Activated T-helper 2 cell treated with anti-CD3 and anti-CD28 coated beads, Interferon-gamma antibody, Interleukin-2, Interleukin-4, amounts not matched to agents 10 μg/mL and 5 μg/mL and 100 μg/mL, durations not matched to agents 14 hours and 24 hours and 36 hours (primary cell): ENCODE measurements at regions not wholly inside any gene's neighbourhood (a gene's known extent, or its start where the extent isn't known, plus 50 kb on each side); places are given as distances from the start of the nearest gene placed in this dataset.

Experiments
- DNase-seq: peaks from one replicate; pipeline ENCODE4 v3.0.0; 2021; ENCODE audit warnings: low spot score
- H3K27ac Mint-ChIP-seq: one replicate; pipeline ENCODE4 v1.8.0; 2021; ENCODE audit warnings: mixed read lengths
- H3K27me3 Mint-ChIP-seq: one replicate; pipeline ENCODE4 v1.8.0; 2021; ENCODE audit warnings: low read depth, mixed read lengths
- H3K36me3 Mint-ChIP-seq: one replicate; pipeline ENCODE4 v1.8.0; 2021; ENCODE audit warnings: low read depth, mixed read lengths
- H3K4me1 Mint-ChIP-seq: one replicate; pipeline ENCODE4 v1.8.0; 2021; ENCODE audit warnings: low read depth, mixed read lengths
- H3K4me3 Mint-ChIP-seq: one replicate; pipeline ENCODE4 v1.8.0; 2021; ENCODE audit warnings: low read depth, mild to moderate bottlenecking, moderate library complexity, mixed read lengths
- H3K9me3 Mint-ChIP-seq: one replicate; pipeline ENCODE4 v1.8.0; 2021; ENCODE audit warnings: mixed read lengths
- intact Hi-C: fragments of 100-400 bp; cut with micrococcal nuclease; formaldehyde crosslinking; loops from one replicate; pipeline ENCODE4 v1.15.1; 2023

- Mint-ChIP-seq H3K27me3 (no peaks in the 10 kb centered on the region), H3K27ac (no peak overlapping the region), H3K36me3 (no peaks in the 10 kb centered on the region), H3K9me3 (peaks cover 8% of the 10 kb centered on the region), H3K4me1 (peaks cover 38% of the 10 kb centered on the region), H3K4me3 (no peak overlapping the region)
- intact Hi-C loops: no loop called here
- DNase-seq: no peak
These were observed 295.9 kb downstream of the PTEN start for GRCh38 chr10:88159127-88159829.

GRCh38 chr10:88161070-88161469 is 297.6 kb downstream of the PTEN start:
- H3K36me3 Mint-ChIP-seq: no peaks in the 10 kb centered on the region
- peaks cover 4% of the 10 kb centered on the region for H3K9me3 Mint-ChIP-seq
- DNase-seq: no peak
- intact Hi-C loops: no loop called here
- no peak overlapping the region for H3K27ac Mint-ChIP-seq
- H3K4me3 Mint-ChIP-seq: no peak overlapping the region
- no peaks in the 10 kb centered on the region for H3K27me3 Mint-ChIP-seq
- H3K4me1 Mint-ChIP-seq: peaks cover 27% of the 10 kb centered on the region

DNA sequence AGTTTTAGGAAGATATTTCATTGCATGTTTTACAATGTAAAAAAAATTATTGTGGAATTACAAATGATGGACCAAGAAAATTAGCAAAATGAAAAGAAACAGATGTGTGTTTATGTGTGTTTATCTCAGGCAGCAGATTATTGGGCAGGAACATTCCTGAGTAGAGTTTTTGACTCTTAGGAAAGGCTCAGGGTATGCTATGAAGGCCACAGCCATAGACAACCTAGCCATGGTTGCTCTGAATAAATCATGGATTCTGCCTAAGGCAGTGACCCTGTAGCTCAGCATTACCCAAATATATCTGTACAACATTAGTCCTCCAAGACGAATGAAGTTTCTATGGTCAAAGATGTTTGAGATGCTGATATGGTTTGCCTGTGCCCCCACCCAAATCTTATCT is 298.3 kb downstream of the PTEN start:
- Mint-ChIP-seq H3K9me3 (peaks cover 4% of the 10 kb centered on the region), H3K27me3 (no peaks in the 10 kb centered on the region), H3K27ac (no peak overlapping the region), H3K4me1 (peaks cover 24% of the 10 kb centered on the region), H3K36me3 (no peaks in the 10 kb centered on the region), H3K4me3 (no peak overlapping the region)
- no peak for DNase-seq
- intact Hi-C loops: no loop called here

GRCh38 chr10:88162852-88163251 is 299.4 kb downstream of the PTEN start:
- peaks cover 25% of the 10 kb centered on the region for H3K4me1 Mint-ChIP-seq
- H3K4me3 Mint-ChIP-seq: no peak overlapping the region
- H3K27me3 Mint-ChIP-seq: no peaks in the 10 kb centered on the region
- no peaks in the 10 kb centered on the region for H3K36me3 Mint-ChIP-seq
- DNase-seq: no peak
- no peak overlapping the region for H3K27ac Mint-ChIP-seq
- intact Hi-C loops: no loop called here
- H3K9me3 Mint-ChIP-seq: peaks cover 8% of the 10 kb centered on the region

DNA sequence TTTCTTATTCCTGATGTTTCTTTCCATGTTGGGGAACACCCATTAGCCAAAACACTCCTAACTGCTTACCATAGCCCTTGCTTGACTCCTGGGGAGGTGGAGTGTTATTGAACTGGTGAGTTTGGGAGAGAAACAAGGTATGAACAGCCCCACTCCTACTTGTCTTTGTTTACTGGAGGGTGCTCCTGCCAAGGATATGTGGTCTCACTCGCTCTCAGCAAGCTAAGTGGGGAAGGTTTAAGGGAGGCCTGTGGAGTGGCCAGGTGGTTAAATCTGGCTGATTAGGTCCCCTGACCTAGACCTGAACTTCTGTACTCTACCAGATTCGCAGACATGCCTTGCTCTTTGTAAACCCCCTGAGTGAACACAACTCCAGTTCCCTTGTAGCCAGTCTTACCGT is 300.1 kb downstream of the PTEN start:
- no peaks in the 10 kb centered on the region for H3K27me3 Mint-ChIP-seq
- no peak overlapping the region for H3K27ac Mint-ChIP-seq
- peaks cover 10% of the 10 kb centered on the region for H3K9me3 Mint-ChIP-seq
- no peaks in the 10 kb centered on the region for H3K36me3 Mint-ChIP-seq
- intact Hi-C loops: no loop called here
- H3K4me1 Mint-ChIP-seq: peaks cover 19% of the 10 kb centered on the region
- no peak overlapping the region for H3K4me3 Mint-ChIP-seq
- DNase-seq: no peak

GRCh38 chr10:88164471-88164870 is 301.0 kb downstream of the PTEN start:
- DNase-seq: no peak
- Mint-ChIP-seq H3K4me1 (peaks cover 21% of the 10 kb centered on the region), H3K27me3 (no peaks in the 10 kb centered on the region), H3K36me3 (peaks cover 4% of the 10 kb centered on the region), H3K27ac (no peak overlapping the region), H3K4me3 (no peak overlapping the region), H3K9me3 (peaks cover 19% of the 10 kb centered on the region)
- intact Hi-C loops: no loop called here

GRCh38 chr10:88165849-88166271 is 302.4 kb downstream of the PTEN start:
- Mint-ChIP-seq H3K27ac (no peak overlapping the region), H3K27me3 (peaks cover 1% of the 10 kb centered on the region), H3K4me3 (no peak overlapping the region), H3K9me3 (peaks cover 23% of the 10 kb centered on the region), H3K4me1 (peaks cover 33% of the 10 kb centered on the region), H3K36me3 (peaks cover 4% of the 10 kb centered on the region)
- DNase-seq: no peak
- intact Hi-C loops: no loop called here

GRCh38 chr10:88168171-88169036 is 305.0 kb downstream of the PTEN start:
- Mint-ChIP-seq H3K4me3 (no peak overlapping the region), H3K27me3 (peaks cover 5% of the 10 kb centered on the region), H3K4me1 (peaks cover 35% of the 10 kb centered on the region), H3K36me3 (peaks cover 4% of the 10 kb centered on the region), H3K27ac (peak overlapping the region; percentile 47), H3K9me3 (peaks cover 19% of the 10 kb centered on the region)
- intact Hi-C loops: no loop called here
- no peak for DNase-seq

DNA sequence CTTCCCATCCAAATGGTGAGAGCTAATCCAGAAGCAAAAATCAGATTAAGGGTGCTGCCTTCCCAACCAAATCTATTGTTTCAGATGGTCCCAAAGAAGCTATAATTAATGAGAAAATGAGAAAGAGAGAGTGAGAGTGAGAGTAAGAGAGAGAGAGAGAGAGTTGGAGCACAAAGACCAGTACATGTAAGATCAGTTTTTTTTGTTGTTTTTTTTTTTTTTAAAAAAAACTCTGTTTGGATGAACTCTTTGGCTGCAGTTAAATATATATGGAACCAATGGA is 305.6 kb downstream of the PTEN start:
- Mint-ChIP-seq H3K9me3 (peaks cover 19% of the 10 kb centered on the region), H3K27me3 (peaks cover 5% of the 10 kb centered on the region), H3K36me3 (peaks cover 4% of the 10 kb centered on the region), H3K4me1 (peaks cover 35% of the 10 kb centered on the region), H3K4me3 (no peak overlapping the region), H3K27ac (peak overlapping the region; percentile 47)
- no peak for DNase-seq
- intact Hi-C loops: no loop called here

DNA sequence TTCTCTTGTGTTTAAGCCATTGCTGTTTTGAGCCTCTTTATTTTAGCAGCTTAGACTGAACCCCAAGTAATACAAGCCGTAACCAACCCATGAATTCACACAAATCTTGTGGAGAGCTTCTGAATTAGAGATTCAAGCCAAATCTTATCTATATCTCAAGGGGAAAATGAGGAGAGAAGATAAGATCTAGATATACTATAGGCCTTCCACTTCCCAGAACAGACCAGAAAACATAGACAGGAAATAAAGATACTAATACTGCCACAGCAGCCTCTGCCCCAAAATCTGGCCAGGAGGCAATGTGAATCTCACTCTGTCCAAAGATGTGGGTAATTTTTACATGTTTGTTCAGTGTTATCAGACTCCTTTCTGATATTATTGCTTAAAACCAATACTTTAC is 307.2 kb downstream of the PTEN start:
- peaks cover 35% of the 10 kb centered on the region for H3K4me1 Mint-ChIP-seq
- H3K9me3 Mint-ChIP-seq: peaks cover 35% of the 10 kb centered on the region
- H3K27me3 Mint-ChIP-seq: peaks cover 18% of the 10 kb centered on the region
- intact Hi-C loops: loop anchor here (5.0 kb wide), 1 partner anchor 33 kb away; no protein-coding TSS in a partner anchor
- H3K4me3 Mint-ChIP-seq: no peak overlapping the region
- H3K36me3 Mint-ChIP-seq: peaks cover 10% of the 10 kb centered on the region
- H3K27ac Mint-ChIP-seq: no peak overlapping the region
- no peak for DNase-seq

- peaks cover 10% of the 10 kb centered on the region for H3K36me3 Mint-ChIP-seq
- peaks cover 33% of the 10 kb centered on the region for H3K4me1 Mint-ChIP-seq
- H3K27me3 Mint-ChIP-seq: peaks cover 22% of the 10 kb centered on the region
- H3K27ac Mint-ChIP-seq: no peak overlapping the region
- intact Hi-C loops: loop anchor here (2.0 to 5.0 kb wide), 2 partner anchors 19 to 35 kb away; no protein-coding TSS in a partner anchor
- H3K4me3 Mint-ChIP-seq: no peak overlapping the region
- no peak for DNase-seq
- H3K9me3 Mint-ChIP-seq: peaks cover 45% of the 10 kb centered on the region
These were observed 308.7 kb downstream of the PTEN start for GRCh38 chr10:88172159-88172558.

GRCh38 chr10:88174391-88174790 is 311.0 kb downstream of the PTEN start:
- peaks cover 28% of the 10 kb centered on the region for H3K4me1 Mint-ChIP-seq
- intact Hi-C loops: loop anchor here (5.0 kb wide), 1 partner anchor 37 kb away; no protein-coding TSS in a partner anchor
- DNase-seq: no peak
- H3K4me3 Mint-ChIP-seq: no peak overlapping the region
- peaks cover 28% of the 10 kb centered on the region for H3K27me3 Mint-ChIP-seq
- peaks cover 45% of the 10 kb centered on the region for H3K9me3 Mint-ChIP-seq
- peaks cover 5% of the 10 kb centered on the region for H3K36me3 Mint-ChIP-seq
- no peak overlapping the region for H3K27ac Mint-ChIP-seq

GRCh38 chr10:88178758-88179157 is 315.3 kb downstream of the PTEN start:
- no peaks in the 10 kb centered on the region for H3K4me1 Mint-ChIP-seq
- no peak overlapping the region for H3K4me3 Mint-ChIP-seq
- no peak overlapping the region for H3K27ac Mint-ChIP-seq
- DNase-seq: no peak
- peaks cover 5% of the 10 kb centered on the region for H3K36me3 Mint-ChIP-seq
- intact Hi-C loops: no loop called here
- peaks cover 34% of the 10 kb centered on the region for H3K27me3 Mint-ChIP-seq
- peaks cover 40% of the 10 kb centered on the region for H3K9me3 Mint-ChIP-seq
